ENCODE measurements at regions not wholly inside any gene's neighbourhood (a gene's known extent, or its start where the extent isn't known, plus 50 kb on each side); places are given as distances from the start of the nearest gene placed in this dataset.

DNA sequence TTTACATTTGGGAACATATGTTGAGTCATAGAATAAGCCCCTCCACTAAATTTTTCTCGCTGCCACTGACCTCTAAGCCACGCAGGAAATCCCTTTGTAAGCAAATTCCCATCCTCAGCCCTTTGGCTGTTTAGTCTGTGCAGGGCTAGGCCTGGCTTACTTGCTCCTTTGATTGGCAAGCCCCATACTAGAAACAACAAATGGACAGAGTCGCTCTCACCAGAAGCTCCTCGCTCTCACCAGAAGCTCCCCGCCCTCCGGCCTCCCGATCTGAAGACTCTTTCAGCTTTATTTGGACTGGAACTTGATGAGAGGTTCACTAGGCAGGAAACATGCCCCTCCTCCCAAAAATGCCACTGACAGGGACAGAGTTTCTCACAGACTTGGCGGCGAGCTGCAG, 149.2 kb upstream of the EXOC2 start:
- DNase-seq (ENCODE audit: low read depth) = no peak
- TF ChIP-seq, protein P1, sequence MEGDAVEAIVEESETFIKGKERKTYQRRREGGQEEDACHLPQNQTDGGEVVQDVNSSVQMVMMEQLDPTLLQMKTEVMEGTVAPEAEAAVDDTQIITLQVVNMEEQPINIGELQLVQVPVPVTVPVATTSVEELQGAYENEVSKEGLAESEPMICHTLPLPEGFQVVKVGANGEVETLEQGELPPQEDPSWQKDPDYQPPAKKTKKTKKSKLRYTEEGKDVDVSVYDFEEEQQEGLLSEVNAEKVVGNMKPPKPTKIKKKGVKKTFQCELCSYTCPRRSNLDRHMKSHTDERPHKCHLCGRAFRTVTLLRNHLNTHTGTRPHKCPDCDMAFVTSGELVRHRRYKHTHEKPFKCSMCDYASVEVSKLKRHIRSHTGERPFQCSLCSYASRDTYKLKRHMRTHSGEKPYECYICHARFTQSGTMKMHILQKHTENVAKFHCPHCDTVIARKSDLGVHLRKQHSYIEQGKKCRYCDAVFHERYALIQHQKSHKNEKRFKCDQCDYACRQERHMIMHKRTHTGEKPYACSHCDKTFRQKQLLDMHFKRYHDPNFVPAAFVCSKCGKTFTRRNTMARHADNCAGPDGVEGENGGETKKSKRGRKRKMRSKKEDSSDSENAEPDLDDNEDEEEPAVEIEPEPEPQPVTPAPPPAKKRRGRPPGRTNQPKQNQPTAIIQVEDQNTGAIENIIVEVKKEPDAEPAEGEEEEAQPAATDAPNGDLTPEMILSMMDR (IDR thresholded peaks at IDR 0.05; ENCODE audit: insufficient read depth, low read depth, low read length, missing control alignments) = no peak
- H3K4me3 ChIP-seq (ENCODE audit: low read length) = no peak overlapping the region

DNA sequence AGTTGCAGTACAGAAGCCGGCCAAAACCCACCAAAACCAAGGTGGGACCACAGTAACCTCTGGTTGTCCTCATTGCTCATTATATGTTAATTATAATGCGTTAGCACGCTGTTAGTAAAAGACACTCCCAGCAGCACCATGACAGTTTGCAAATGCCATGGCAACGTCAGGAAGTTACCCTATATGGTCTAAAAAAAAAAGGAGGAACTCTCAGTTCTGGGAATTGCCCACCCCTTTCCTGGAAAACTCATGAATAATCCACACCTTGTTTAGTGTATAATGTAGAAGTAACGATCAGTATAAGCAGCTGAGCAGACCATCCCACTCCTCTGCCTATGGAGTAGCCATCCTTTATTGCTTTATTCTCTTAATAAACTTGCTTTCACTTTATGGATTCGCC, 148.6 kb upstream of the EXOC2 start:
- DNase-seq (ENCODE audit: low read depth) = no peak
- TF ChIP-seq, protein P1 (IDR thresholded peaks at IDR 0.05; ENCODE audit: insufficient read depth, low read depth, low read length, missing control alignments) = no peak
- no peak overlapping the region for H3K4me3 ChIP-seq (ENCODE audit: low read length)

DNA sequence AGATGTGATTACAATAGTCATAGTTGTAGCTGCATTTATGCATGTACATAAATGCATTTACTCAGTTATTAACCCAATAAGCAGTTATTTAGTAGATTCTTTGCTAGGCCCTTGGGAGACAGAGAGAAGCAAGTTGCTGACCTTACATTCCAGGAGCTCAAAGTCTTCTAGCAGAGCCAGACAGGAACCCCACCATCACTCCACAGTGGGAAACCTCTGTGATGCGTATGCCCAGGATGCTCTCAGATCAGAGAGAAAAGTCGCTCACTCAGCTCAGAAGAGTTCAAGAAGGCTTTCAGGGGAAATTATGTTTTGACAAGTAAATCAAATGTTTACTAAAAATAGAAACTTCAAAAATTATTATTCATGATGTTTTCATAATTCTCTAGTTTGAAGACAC, 146.3 kb upstream of the EXOC2 start:
- H3K4me3 ChIP-seq (ENCODE audit: low read length) = no peak overlapping the region
- TF ChIP-seq, protein P1 (IDR thresholded peaks at IDR 0.05; ENCODE audit: insufficient read depth, low read depth, low read length, missing control alignments) = no peak
- no peak for DNase-seq (ENCODE audit: low read depth)

DNA sequence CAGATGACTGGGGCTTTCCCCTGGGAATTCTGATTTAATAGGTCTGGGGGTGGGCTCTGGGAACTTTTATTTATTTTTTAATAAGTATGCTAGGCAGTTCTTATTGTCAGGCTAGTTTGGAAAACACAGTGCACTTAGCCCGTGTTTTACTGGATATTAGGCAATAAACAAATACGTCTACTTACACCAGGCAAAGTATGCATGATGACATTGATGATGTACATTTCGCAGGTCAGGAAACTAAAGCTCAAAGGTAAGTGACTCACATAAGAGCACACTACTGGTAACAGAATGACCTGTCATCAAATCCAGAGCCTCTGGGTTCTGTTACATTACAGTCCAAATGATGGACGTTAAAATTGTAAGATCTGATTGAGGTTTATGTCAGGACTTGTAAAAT, 144.4 kb upstream of the EXOC2 start:
- H3K4me3 ChIP-seq (ENCODE audit: low read length) = no peak overlapping the region
- peak; percentile 61 for DNase-seq (ENCODE audit: low read depth)
- TF ChIP-seq, protein P1 (IDR thresholded peaks at IDR 0.05; ENCODE audit: insufficient read depth, low read depth, low read length, missing control alignments) = no peak

DNA sequence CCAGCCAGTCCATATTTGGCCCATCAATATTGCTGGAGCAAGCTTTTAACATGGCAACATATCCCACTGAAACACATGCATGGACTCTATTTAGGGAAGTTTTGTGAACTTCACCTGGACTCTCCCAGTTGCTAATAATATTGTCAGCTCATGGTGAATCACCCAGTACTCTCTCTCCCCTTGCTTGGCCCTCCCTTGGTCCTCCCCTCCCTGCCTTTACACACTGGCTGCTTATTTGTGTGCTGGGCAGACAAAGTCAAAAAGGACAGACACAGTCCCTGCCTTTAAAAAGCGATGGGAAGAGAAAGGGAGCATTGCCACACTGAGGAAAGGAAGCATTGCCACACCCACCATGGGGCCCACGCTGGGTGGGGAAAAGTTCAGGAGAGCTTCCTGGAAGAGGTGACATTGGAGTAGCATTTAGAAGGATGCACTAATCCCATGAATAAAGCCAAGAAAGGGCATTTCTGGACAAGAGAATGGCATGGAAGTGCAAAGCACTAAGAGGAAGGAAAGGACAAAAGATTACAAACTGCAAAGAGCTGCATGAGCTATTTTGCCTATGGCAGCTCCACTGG, 143.4 kb upstream of the EXOC2 start:
- peak; percentile 46 for DNase-seq (ENCODE audit: low read depth)
- TF ChIP-seq, protein P1 (IDR thresholded peaks at IDR 0.05; ENCODE audit: insufficient read depth, low read depth, low read length, missing control alignments) = no peak

DNA sequence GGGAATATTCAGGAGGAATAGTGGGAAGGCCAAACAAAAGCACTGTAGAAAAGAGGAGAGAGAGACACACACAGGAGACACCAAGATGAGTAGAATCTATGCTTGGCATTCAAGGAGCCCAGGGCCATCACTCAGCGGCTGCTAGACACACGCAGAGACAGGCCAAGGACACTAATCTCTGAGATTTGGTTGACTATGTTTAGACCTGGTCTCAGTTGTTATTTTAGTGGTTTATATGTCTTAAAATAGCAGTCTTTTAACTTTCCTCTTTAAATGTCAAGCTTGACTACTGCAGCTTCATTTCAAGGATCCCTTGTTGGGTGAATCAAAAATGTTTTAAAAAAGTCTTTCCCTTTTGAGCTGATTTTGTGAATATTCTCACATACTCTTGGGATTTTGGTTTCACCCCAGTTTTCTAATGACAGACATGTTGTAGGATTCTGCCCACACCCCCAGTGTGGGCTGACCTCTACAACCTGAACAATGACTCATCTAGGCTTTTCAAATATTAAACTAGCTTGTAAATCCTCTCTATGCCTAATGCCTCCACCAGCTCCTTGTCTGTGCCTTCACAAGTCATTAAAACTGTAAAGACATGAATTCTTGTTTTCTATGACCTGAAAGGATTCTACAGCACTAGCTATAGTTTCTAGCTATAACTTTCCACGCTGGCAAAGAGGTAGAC, 142.7 kb upstream of the EXOC2 start:
- no peak overlapping the region for H3K4me3 ChIP-seq (ENCODE audit: low read length)
- DNase-seq (ENCODE audit: low read depth) = peak; percentile 8
- TF ChIP-seq, protein P1 (IDR thresholded peaks at IDR 0.05; ENCODE audit: insufficient read depth, low read depth, low read length, missing control alignments) = no peak

More for the DNA sequence above, 143.4 kb upstream of the EXOC2 start:
- no peak overlapping the region for H3K4me3 ChIP-seq (ENCODE audit: low read length)

DNA sequence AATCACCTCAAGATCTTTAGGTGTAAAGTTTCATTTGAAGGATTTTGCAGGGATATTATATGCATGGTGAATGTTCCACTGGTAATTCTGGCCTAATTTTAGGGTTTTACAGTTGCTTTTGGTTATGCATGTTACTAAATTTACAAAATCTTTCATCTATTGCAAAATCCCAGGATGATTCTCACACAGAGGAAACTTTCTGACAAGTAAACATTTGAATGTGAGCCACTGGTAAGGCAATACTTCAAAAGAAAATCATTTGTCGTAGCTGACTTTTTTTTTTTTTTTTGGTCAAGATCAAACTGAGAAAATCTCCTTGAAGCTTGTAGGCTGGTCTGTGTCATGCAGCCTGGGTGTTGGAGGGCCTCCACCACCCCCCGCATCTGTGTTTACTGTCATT, 141.9 kb upstream of the EXOC2 start:
- no peak for DNase-seq (ENCODE audit: low read depth)
- TF ChIP-seq, protein P1 (IDR thresholded peaks at IDR 0.05; ENCODE audit: insufficient read depth, low read depth, low read length, missing control alignments) = no peak
- no peak overlapping the region for H3K4me3 ChIP-seq (ENCODE audit: low read length)
